ENCODE measurements at regions not wholly inside any gene's neighbourhood (a gene's known extent, or its start where the extent isn't known, plus 50 kb on each side); places are given as distances from the start of the nearest gene placed in this dataset.

GRCh38 chrX:114334473-114334982, 249.4 kb upstream of the HTR2C start:
- Histone ChIP-seq H4K20me1 (ENCODE audit: insufficient read depth, low read length) (no peaks in the 10 kb centered on the region), H3K9ac (ENCODE audit: insufficient read depth, low read depth, low read length) (no peak overlapping the region), H3K27me3 (ENCODE audit: control insufficient read depth in 1 of 2, insufficient read depth in 2 of 2, low read length in 2 of 2) (no peaks in the 10 kb centered on the region), H3K36me3 (replicated peaks in 1 of 2; ENCODE audit: control insufficient read depth in 1 of 2, insufficient read depth in 2 of 2, low read length in 2 of 2) (no peaks in the 10 kb centered on the region), H3K27ac (ENCODE audit: extremely low read length, insufficient read depth, low read length) (no peak overlapping the region), H3K4me3 (replicated peaks in 1 of 3; ENCODE audit: insufficient read depth in 1 of 3, low read depth in 2 of 3, low read length in 3 of 3) (no peak overlapping the region), H3K4me2 (ENCODE audit: low read depth, low read length) (no peak overlapping the region), H3K79me2 (ENCODE audit: insufficient read depth, low read length) (no peaks in the 10 kb centered on the region), H3K4me1 (ENCODE audit: insufficient read depth, low read length) (no peaks in the 10 kb centered on the region), H3K9me3 (ENCODE audit: low read length) (no peaks in the 10 kb centered on the region), H2AFZ (ENCODE audit: low read length) (no peak overlapping the region)
- FAIRE-seq (no peak), DNase-seq (ENCODE audit: low spot score) (no peak), ATAC-seq (no peak)
- intact Hi-C loops (cut with micrococcal nuclease; ENCODE audit: unreplicated experiment) (no loop called here), in situ Hi-C loops (cut with HindIII; ENCODE audit: extremely low pct_ligation_motif_present, low pct_unique_long_range_greater_than_20kb) (no loop called here)
- CTCF ChIA-PET (ENCODE audit: low intra/inter-chr PET ratio, low total read pairs), result no interaction called here
- POLR2A ChIA-PET, result no interaction called here
- no TSS peak for BruUV-seq (replicated peaks)
- 0% methylated on average over 2 of the region's 4 CpGs for WGBS (ENCODE audit: low lambda C conversion rate)
- TF ChIP-seq ZNF629 (CRISPR knock-in tag; conservative IDR thresholded peaks at IDR 0.05) (no peak), ZNF276 (CRISPR knock-in tag; IDR thresholded peaks at IDR 0.05; ENCODE audit: low read depth) (no peak), RBFOX2 (IDR thresholded peaks at IDR 0.05; ENCODE audit: low read depth, low read length) (no peak), PAXIP1 (CRISPR knock-in tag; conservative IDR thresholded peaks at IDR 0.05) (no peak), CBX5 (CRISPR knock-in tag; IDR thresholded peaks at IDR 0.05; ENCODE audit: borderline replicate concordance) (no peak), DDIT3 (CRISPR knock-in tag; IDR thresholded peaks at IDR 0.05) (no peak), SRF (IDR thresholded peaks at IDR 0.05; ENCODE audit: low read depth, low read length) (no peak), RBM39 (IDR thresholded peaks at IDR 0.05; ENCODE audit: low read depth, low read length, poor library complexity, severe bottlenecking) (no peak), ZBTB46 (CRISPR knock-in tag; IDR thresholded peaks at IDR 0.05; ENCODE audit: borderline replicate concordance) (no peak), ARNTL (CRISPR knock-in tag; IDR thresholded peaks at IDR 0.05) (no peak), ZNF570 (CRISPR knock-in tag; IDR thresholded peaks at IDR 0.05; ENCODE audit: borderline replicate concordance) (no peak), ZNF382 (CRISPR knock-in tag; IDR thresholded peaks at IDR 0.05; ENCODE audit: borderline replicate concordance) (no peak), FOXP4 (CRISPR knock-in tag; IDR thresholded peaks at IDR 0.05) (no peak), SAFB2 (CRISPR knock-in tag; IDR thresholded peaks at IDR 0.05; ENCODE audit: borderline replicate concordance, low read depth) (no peak), PHF21A (CRISPR knock-in tag; IDR thresholded peaks at IDR 0.05) (no peak), ZKSCAN8 (CRISPR knock-in tag; IDR thresholded peaks at IDR 0.05; ENCODE audit: borderline replicate concordance) (no peak)

All from HepG2 (cell line).